Neural cell (in vitro differentiated cells): ENCODE measurements at regions not wholly inside any gene's neighbourhood (a gene's known extent, or its start where the extent isn't known, plus 50 kb on each side); places are given as distances from the start of the nearest gene placed in this dataset.

Experiments
- CTCF ChIP-seq: fragments of 450-650 bp; IDR thresholded peaks from 2 replicates; pipeline ENCODE4 v1.5.1; 2014; ENCODE audit warnings: antibody characterized with exemption, mild to moderate bottlenecking, moderate library complexity; ENCODE audit not compliant: poor library complexity, severe bottlenecking
- EZH2 ChIP-seq: fragments of 200-600, 300-800 bp; shearing (Covaris generic), sonication (generic); IDR thresholded peaks from 2 replicates; pipeline ENCODE4 v1.6.1; 2014; ENCODE audit warnings: antibody characterized with exemption, low read length, borderline replicate concordance, mild to moderate bottlenecking; ENCODE audit not compliant: insufficient read depth, poor library complexity, severe bottlenecking
- TAF1 ChIP-seq: IDR thresholded peaks from 2 replicates; pipeline ENCODE4 v1.6.1; 2012; ENCODE audit warnings: low read depth

- TF ChIP-seq CTCF = no peak
- TF ChIP-seq TAF1 = no peak
- no peak for TF ChIP-seq EZH2
Measured at GRCh38 chr7:131893631-131894340, 337.4 kb upstream of the PODXL start.
